Fibroblast of lung (primary cell): ENCODE measurements at regions not wholly inside any gene's neighbourhood (a gene's known extent, or its start where the extent isn't known, plus 50 kb on each side); places are given as distances from the start of the nearest gene placed in this dataset.

Experiments used
- DNase-seq, 2 donors: peaks; one replicate each; pipeline versions ENCODE4 v3.0.0 to v3.0.0-alpha.2; 2010; ENCODE audit warnings: low read depth in 2 of 2
- H2AFZ ChIP-seq: 2 replicates; pipeline ENCODE4 v1.5.1; 2012; ENCODE audit warnings: low read length, control low read depth, inconsistent platforms
- H3K27ac ChIP-seq: 2 replicates; pipeline ENCODE4 v1.5.1; 2011; ENCODE audit warnings: low read length, control low read depth; ENCODE audit not compliant: insufficient read depth
- H3K27me3 ChIP-seq: 2 replicates; pipeline ENCODE4 v1.5.1; 2011; ENCODE audit warnings: mild to moderate bottlenecking, low read length; ENCODE audit not compliant: control insufficient read depth, insufficient read depth
- H3K36me3 ChIP-seq: 2 replicates; pipeline ENCODE4 v1.5.1; 2011; ENCODE audit warnings: low read length; ENCODE audit not compliant: control insufficient read depth, insufficient read depth
- H3K4me1 ChIP-seq: 2 replicates; pipeline ENCODE4 v1.5.1; 2011; ENCODE audit warnings: low read length; ENCODE audit not compliant: control insufficient read depth, insufficient read depth; ENCODE audit errors: extremely low read depth
- H3K4me2 ChIP-seq: 2 replicates; pipeline ENCODE4 v1.5.1; 2011; ENCODE audit warnings: low read length, control low read depth; ENCODE audit not compliant: insufficient read depth; ENCODE audit errors: extremely low read depth
- H3K4me3 ChIP-seq, 4 experiments: fragments of 200-600 bp in 1 of 4; sonication (generic) in 1 of 4; replicated peaks in 1 of 4; 2 replicates each; pipeline ENCODE4 v1.5.1; 2011 to 2016; ENCODE audit warnings: low read length in 4 of 4, low read depth in 3 of 4, mild to moderate bottlenecking in 3 of 4, control low read depth in 2 of 4, inconsistent platforms in 1 of 4, mixed read lengths in 1 of 4; ENCODE audit not compliant: insufficient read depth in 1 of 4; ENCODE audit errors: control extremely low read depth in 1 of 4
- H3K79me2 ChIP-seq: 2 replicates; pipeline ENCODE4 v1.5.1; 2012; ENCODE audit warnings: mild to moderate bottlenecking, low read length, inconsistent platforms; ENCODE audit not compliant: control insufficient read depth, insufficient read depth
- H3K9ac ChIP-seq: 2 replicates; pipeline ENCODE4 v1.5.1; 2011; ENCODE audit warnings: mild to moderate bottlenecking, low read length, control low read depth; ENCODE audit not compliant: insufficient read depth
- H3K9me3 ChIP-seq: 2 replicates; pipeline ENCODE4 v1.5.1; 2012; ENCODE audit warnings: low read depth, low read length; ENCODE audit not compliant: control insufficient read depth, insufficient read depth
- H4K20me1 ChIP-seq: 2 replicates; pipeline ENCODE4 v1.5.1; 2011; ENCODE audit warnings: low read length; ENCODE audit not compliant: control insufficient read depth, insufficient read depth; ENCODE audit errors: extremely low read depth
- CTCF ChIP-seq, 2 donors: IDR thresholded peaks in 1 of 2; conservative IDR thresholded peaks in 1 of 2; 1 replicate in 1 of 2; 2 replicates in 1 of 2; pipeline ENCODE4 v1.5.1; 2011 to 2012; ENCODE audit warnings: low read length in 2 of 2, control low read depth in 1 of 2, inconsistent platforms in 1 of 2, low read depth in 1 of 2, mild to moderate bottlenecking in 1 of 2
- EZH2 ChIP-seq: IDR thresholded peaks from 2 replicates; pipeline ENCODE4 v1.5.1; 2012; ENCODE audit warnings: low read length, control low read depth, mild to moderate bottlenecking; ENCODE audit errors: missing control alignments

GRCh38 chr15:66851311-66852063 lies 149.5 kb downstream of the SMAD6 start:
- Histone ChIP-seq H3K27me3 (no peaks in the 10 kb centered on the region), H3K4me2 (no peak overlapping the region), H3K4me1 (peaks cover 7% of the 10 kb centered on the region), H3K4me3 (no peak overlapping the region), H3K79me2 (peaks cover 2% of the 10 kb centered on the region), H3K36me3 (no peaks in the 10 kb centered on the region), H2AFZ (no peak overlapping the region), H3K9me3 (no peaks in the 10 kb centered on the region), H3K9ac (no peak overlapping the region), H4K20me1 (no peaks in the 10 kb centered on the region), H3K27ac (peak overlapping the region; percentile 0)
- TF ChIP-seq EZH2: no peak
- peak; percentile 85 to 91 for TF ChIP-seq CTCF (conservative IDR thresholded peaks at IDR 0.05 in 1 of 2, IDR thresholded peaks at IDR 0.05 in 1 of 2; ENCODE audit: low read depth in 1 of 2, low read length in 2 of 2)
- DNase-seq: peak; percentile 65 to 86

- H3K9ac ChIP-seq: no peak overlapping the region
These were observed 150.2 kb downstream of the SMAD6 start for GRCh38 chr15:66852064-66852905.

More at GRCh38 chr15:66852064-66852905, 150.2 kb downstream of the SMAD6 start:
- Histone ChIP-seq H3K27me3 (no peaks in the 10 kb centered on the region), H3K4me3 (no peak overlapping the region), H3K4me1 (peaks cover 7% of the 10 kb centered on the region), H2AFZ (no peak overlapping the region), H3K36me3 (no peaks in the 10 kb centered on the region), H3K4me2 (no peak overlapping the region), H3K27ac (no peak overlapping the region), H3K79me2 (peaks cover 2% of the 10 kb centered on the region), H4K20me1 (no peaks in the 10 kb centered on the region), H3K9me3 (no peaks in the 10 kb centered on the region)
- TF ChIP-seq EZH2: no peak
- TF ChIP-seq CTCF (conservative IDR thresholded peaks at IDR 0.05 in 1 of 2, IDR thresholded peaks at IDR 0.05 in 1 of 2; ENCODE audit: low read depth in 1 of 2, low read length in 2 of 2): no peak
- no peak for DNase-seq
